Omental fat pad (tissue), 3 donors: ENCODE measurements at regions not wholly inside any gene's neighbourhood (a gene's known extent, or its start where the extent isn't known, plus 50 kb on each side); places are given as distances from the start of the nearest gene placed in this dataset.

ENCODE experiments used
- ATAC-seq: fragments of 150-250 bp; one replicate; pipeline ENCODE4 v1.9.1; 2016; ENCODE audit warnings: mild to moderate bottlenecking, moderate library complexity; ENCODE audit not compliant: low FRiP score
- DNase-seq: peaks from one replicate; pipeline ENCODE4 v3.0.0-alpha.2; 2019; ENCODE audit warnings: low spot score
- CTCF ChIP-seq, 3 donors: fragments of 450-650 bp; IDR thresholded peaks; one replicate each; pipeline ENCODE4 v1.5.1; 2016 to 2017; ENCODE audit warnings: antibody characterized with exemption in 3 of 3, mild to moderate bottlenecking in 3 of 3, moderate library complexity in 2 of 3

- DNase-seq (no peak), ATAC-seq (no peak)
- no peak for TF ChIP-seq CTCF (IDR thresholded peaks at IDR 0.05)
Measured at GRCh38 chr1:218760601-218761570, 412.8 kb upstream of the LYPLAL1 start.

- no peak for TF ChIP-seq CTCF (IDR thresholded peaks at IDR 0.05)
- DNase-seq (no peak), ATAC-seq (no peak)
Measured at GRCh38 chr1:218763538-218763937, 410.1 kb upstream of the LYPLAL1 start.

- ATAC-seq (no peak), DNase-seq (no peak)
- TF ChIP-seq CTCF (IDR thresholded peaks at IDR 0.05) = no peak
Measured at GRCh38 chr1:218765753-218766152, 407.9 kb upstream of the LYPLAL1 start.

GRCh38 chr1:218771931-218772330 lies 401.7 kb upstream of the LYPLAL1 start:
- ATAC-seq (no peak), DNase-seq (no peak)
- TF ChIP-seq CTCF (IDR thresholded peaks at IDR 0.05) = no peak

- ATAC-seq (no peak), DNase-seq (no peak)
- TF ChIP-seq CTCF (IDR thresholded peaks at IDR 0.05) = no peak
Measured at GRCh38 chr1:218772575-218772974, 401.1 kb upstream of the LYPLAL1 start.

- DNase-seq (no peak), ATAC-seq (no peak)
- TF ChIP-seq CTCF (IDR thresholded peaks at IDR 0.05) = no peak
Measured at GRCh38 chr1:218775501-218776021, 398.1 kb upstream of the LYPLAL1 start.
